DMS153 treated with DMSO at 0.1 percent for 48 hours (cell line): ENCODE measurements at regions not wholly inside any gene's neighbourhood (a gene's known extent, or its start where the extent isn't known, plus 50 kb on each side); places are given as distances from the start of the nearest gene placed in this dataset.
"Not testable (repeated sequence)": the region's sequence is repeated elsewhere in the genome, so short reads cannot be mapped to it uniquely, and the experiment has no call there.

ENCODE experiments used
- DNase-seq: peaks from one replicate; lab custom pipeline; 2025; ENCODE audit not compliant: unreplicated experiment; lab: John Stamatoyannopoulos, UW

- not testable (repeated sequence) for DNase-seq
These were observed 64.4 kb downstream of the TMEM200C start for GRCh38 chr18:5830902-5831301.

GRCh38 chr18:5828913-5829312 lies 66.4 kb downstream of the TMEM200C start:
- DNase-seq: no peak

GRCh38 chr18:5825663-5826062 lies 69.7 kb downstream of the TMEM200C start:
- DNase-seq: no peak

GRCh38 chr18:5824370-5824984 lies 70.8 kb downstream of the TMEM200C start:
- no peak for DNase-seq

- no peak for DNase-seq
These were observed 77.5 kb downstream of the TMEM200C start for GRCh38 chr18:5817816-5818215.

GRCh38 chr18:5806860-5807259 lies 88.5 kb downstream of the TMEM200C start:
- DNase-seq: no peak

GRCh38 chr18:5787936-5788335 lies 107.4 kb downstream of the TMEM200C start:
- DNase-seq: no peak

GRCh38 chr18:5779922-5780321 lies 115.4 kb downstream of the TMEM200C start:
- DNase-seq: no peak

- DNase-seq: no peak
These were observed 122.8 kb downstream of the TMEM200C start for GRCh38 chr18:5772306-5773105.

- DNase-seq: no peak
These were observed 124.0 kb downstream of the TMEM200C start for GRCh38 chr18:5771343-5771742.

GRCh38 chr18:5770176-5770575 lies 125.1 kb downstream of the TMEM200C start:
- DNase-seq: no peak

GRCh38 chr18:5768454-5768853 lies 126.9 kb downstream of the TMEM200C start:
- DNase-seq: no peak

GRCh38 chr18:5759194-5759593 lies 136.1 kb downstream of the TMEM200C start:
- DNase-seq: no peak

- no peak for DNase-seq
These were observed 138.5 kb downstream of the TMEM200C start for GRCh38 chr18:5756823-5757222.

GRCh38 chr18:5747678-5748077 lies 147.6 kb downstream of the TMEM200C start:
- no peak for DNase-seq

GRCh38 chr18:5746844-5747243 lies 148.5 kb downstream of the TMEM200C start:
- no peak for DNase-seq

- DNase-seq: no peak
These were observed 150.7 kb downstream of the TMEM200C start for GRCh38 chr18:5744659-5745058.

- DNase-seq: no peak
These were observed 156.8 kb downstream of the TMEM200C start for GRCh38 chr18:5738526-5738925.

GRCh38 chr18:5732318-5732717 lies 163.0 kb downstream of the TMEM200C start:
- no peak for DNase-seq

GRCh38 chr18:5729983-5730699 lies 165.2 kb downstream of the TMEM200C start:
- no peak for DNase-seq

- DNase-seq: no peak
These were observed 166.8 kb downstream of the TMEM200C start for GRCh38 chr18:5728531-5728930.

GRCh38 chr18:5726011-5726410 lies 169.3 kb downstream of the TMEM200C start:
- DNase-seq: no peak
